SK-N-SH treated with all-trans-retinoic acid at 6 μM for 48 hours (cell line): ENCODE measurements at regions not wholly inside any gene's neighbourhood (a gene's known extent, or its start where the extent isn't known, plus 50 kb on each side); places are given as distances from the start of the nearest gene placed in this dataset.
A peak's percentile ranks its signal among the peaks of the same experiment; 100 is the strongest.

ENCODE experiments used
- ATAC-seq: fragments of 200-7000 bp; cut with Tn5 transposase; 3 replicates; pipeline ENCODE4 v1.9.1; 2020; ENCODE audit warnings: mild to moderate bottlenecking, moderate library complexity
- ARNTL ChIP-seq: fragments of 450-650 bp; formaldehyde crosslinking; IDR thresholded peaks from 2 replicates; pipeline ENCODE4 v1.5.0; 2020; ENCODE audit warnings: low read depth, mild to moderate bottlenecking, moderate library complexity, borderline replicate concordance
- BACH2 ChIP-seq: fragments of 250-450 bp; sonication (Bioruptor Pico); IDR thresholded peaks from 2 replicates; pipeline ENCODE4 v1.9.0; 2021; ENCODE audit warnings: mild to moderate bottlenecking, borderline replicate concordance
- CSDC2 ChIP-seq: fragments of 250-450 bp; sonication (Bioruptor Pico); IDR thresholded peaks from 2 replicates; pipeline ENCODE4 v1.5.0; 2020; ENCODE audit warnings: mild to moderate bottlenecking, moderate library complexity
- GLIS3 ChIP-seq: fragments of 250-450 bp; sonication (Bioruptor Pico); IDR thresholded peaks from 2 replicates; pipeline ENCODE4 v1.5.0; 2020; ENCODE audit warnings: mild to moderate bottlenecking, moderate library complexity
- ISL1 ChIP-seq: fragments of 250-450 bp; sonication (Bioruptor Pico); IDR thresholded peaks from 2 replicates; pipeline ENCODE4 v2.1.2; 2022; ENCODE audit warnings: mild to moderate bottlenecking, moderate library complexity
- OSR1 ChIP-seq: fragments of 250-450 bp; sonication (Bioruptor Pico); IDR thresholded peaks from 2 replicates; pipeline ENCODE4 v1.8.0; 2022; ENCODE audit warnings: moderate library complexity, mild to moderate bottlenecking, inconsistent platforms
- PPARA ChIP-seq: fragments of 250-450 bp; sonication (Bioruptor Pico); IDR thresholded peaks from 2 replicates; pipeline ENCODE4 v1.5.0; 2020; ENCODE audit warnings: mild to moderate bottlenecking, borderline replicate concordance
- RARB ChIP-seq: fragments of 250-450 bp; sonication (Bioruptor Pico); IDR thresholded peaks from 2 replicates; pipeline ENCODE4 v1.8.0; 2021; ENCODE audit warnings: mild to moderate bottlenecking, moderate library complexity
- TCF4 ChIP-seq: fragments of 250-450 bp; sonication (Bioruptor Pico); IDR thresholded peaks from 2 replicates; pipeline ENCODE4 v1.8.0; 2021; ENCODE audit warnings: mild to moderate bottlenecking, moderate library complexity, borderline replicate concordance
- TOX ChIP-seq: fragments of 250-450 bp; sonication (Bioruptor Pico); IDR thresholded peaks from 2 replicates; pipeline ENCODE4 v1.8.0; 2021; ENCODE audit warnings: mild to moderate bottlenecking, moderate library complexity, borderline replicate concordance
- ZC3H10 ChIP-seq: fragments of 250-450 bp; sonication (Bioruptor Pico); IDR thresholded peaks from 2 replicates; pipeline ENCODE4 v1.5.1; 2021; ENCODE audit warnings: mild to moderate bottlenecking, moderate library complexity
- ZFP3 ChIP-seq: fragments of 250-450 bp; sonication (Bioruptor Pico); IDR thresholded peaks from 2 replicates; pipeline ENCODE4 v1.5.0; 2020; ENCODE audit warnings: mild to moderate bottlenecking, moderate library complexity
- ZFP30 ChIP-seq: fragments of 450-650 bp; formaldehyde crosslinking; IDR thresholded peaks from 2 replicates; pipeline ENCODE4 v1.5.0; 2022; ENCODE audit warnings: mild to moderate bottlenecking, moderate library complexity
- ZNF565 ChIP-seq: fragments of 450-650 bp; formaldehyde crosslinking; conservative IDR thresholded peaks from 2 replicates; pipeline ENCODE4 v1.5.0; 2020; ENCODE audit warnings: low read depth, mild to moderate bottlenecking, moderate library complexity
- ZNF70 ChIP-seq: fragments of 450-650 bp; formaldehyde crosslinking; IDR thresholded peaks from 2 replicates; pipeline ENCODE4 v1.5.0; 2020; ENCODE audit warnings: mild to moderate bottlenecking, moderate library complexity
- ZNF8 ChIP-seq: fragments of 450-650 bp; formaldehyde crosslinking; IDR thresholded peaks from 2 replicates; pipeline ENCODE4 v1.5.0; 2020; ENCODE audit warnings: mild to moderate bottlenecking, moderate library complexity
- TF ChIP-seq, protein P1 (sequence below): fragments of 250-450 bp; sonication (Bioruptor Pico); IDR thresholded peaks from 2 replicates; pipeline ENCODE4 v1.8.0; 2021; ENCODE audit warnings: low read depth, mild to moderate bottlenecking, moderate library complexity, borderline replicate concordance
- TF ChIP-seq, protein P2 (sequence below): fragments of 250-450 bp; sonication (Bioruptor Pico); IDR thresholded peaks from 2 replicates; pipeline ENCODE4 v1.5.1; 2021; ENCODE audit warnings: mild to moderate bottlenecking, moderate library complexity
- TF ChIP-seq, protein P3 (sequence below): fragments of 250-450 bp; sonication (Bioruptor Pico); IDR thresholded peaks from 2 replicates; pipeline ENCODE4 v1.8.0; 2020; ENCODE audit warnings: mild to moderate bottlenecking, moderate library complexity, borderline replicate concordance
- TF ChIP-seq, protein P4 (sequence below): fragments of 250-450 bp; sonication (Bioruptor Pico); IDR thresholded peaks from 2 replicates; pipeline ENCODE4 v1.5.0; 2020; ENCODE audit warnings: mild to moderate bottlenecking, moderate library complexity
- TF ChIP-seq, protein P5 (sequence below): fragments of 250-450 bp; sonication (Bioruptor Pico); IDR thresholded peaks from 2 replicates; pipeline ENCODE4 v1.5.1; 2020; ENCODE audit warnings: low read depth, mild to moderate bottlenecking, moderate library complexity

DNA sequence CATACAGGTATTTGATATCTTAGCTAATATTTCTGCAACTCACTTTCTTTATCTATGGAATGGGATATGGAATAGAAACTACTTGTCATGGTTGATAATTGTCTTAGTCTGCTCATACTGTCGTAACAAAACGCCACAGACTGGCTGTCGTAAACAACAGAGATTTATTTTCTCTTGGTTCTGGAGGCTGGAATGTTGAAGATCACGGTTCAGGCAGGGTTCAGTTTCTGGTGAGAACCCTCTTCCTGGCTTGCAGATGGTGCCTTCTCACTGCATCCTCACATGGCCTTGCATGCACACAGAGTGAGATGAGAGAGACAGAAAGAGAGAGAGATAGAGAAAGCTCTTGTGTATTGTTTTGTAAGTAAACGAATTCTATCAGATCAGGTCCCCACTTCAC, 332.7 kb upstream of the MAGI2 start (continued):
- TF ChIP-seq GLIS3 (CRISPR knock-in tag) (no peak), BACH2 (CRISPR knock-in tag) (no peak), ZNF565 (no peak), CSDC2 (CRISPR knock-in tag) (no peak)
- TF ChIP-seq, protein P1, sequence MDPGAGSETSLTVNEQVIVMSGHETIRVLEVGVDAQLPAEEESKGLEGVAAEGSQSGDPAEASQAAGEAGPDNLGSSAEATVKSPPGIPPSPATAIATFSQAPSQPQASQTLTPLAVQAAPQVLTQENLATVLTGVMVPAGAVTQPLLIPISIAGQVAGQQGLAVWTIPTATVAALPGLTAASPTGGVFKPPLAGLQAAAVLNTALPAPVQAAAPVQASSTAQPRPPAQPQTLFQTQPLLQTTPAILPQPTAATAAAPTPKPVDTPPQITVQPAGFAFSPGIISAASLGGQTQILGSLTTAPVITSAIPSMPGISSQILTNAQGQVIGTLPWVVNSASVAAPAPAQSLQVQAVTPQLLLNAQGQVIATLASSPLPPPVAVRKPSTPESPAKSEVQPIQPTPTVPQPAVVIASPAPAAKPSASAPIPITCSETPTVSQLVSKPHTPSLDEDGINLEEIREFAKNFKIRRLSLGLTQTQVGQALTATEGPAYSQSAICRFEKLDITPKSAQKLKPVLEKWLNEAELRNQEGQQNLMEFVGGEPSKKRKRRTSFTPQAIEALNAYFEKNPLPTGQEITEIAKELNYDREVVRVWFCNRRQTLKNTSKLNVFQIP (CRISPR knock-in tag): no peak
- TF ChIP-seq, protein P2, sequence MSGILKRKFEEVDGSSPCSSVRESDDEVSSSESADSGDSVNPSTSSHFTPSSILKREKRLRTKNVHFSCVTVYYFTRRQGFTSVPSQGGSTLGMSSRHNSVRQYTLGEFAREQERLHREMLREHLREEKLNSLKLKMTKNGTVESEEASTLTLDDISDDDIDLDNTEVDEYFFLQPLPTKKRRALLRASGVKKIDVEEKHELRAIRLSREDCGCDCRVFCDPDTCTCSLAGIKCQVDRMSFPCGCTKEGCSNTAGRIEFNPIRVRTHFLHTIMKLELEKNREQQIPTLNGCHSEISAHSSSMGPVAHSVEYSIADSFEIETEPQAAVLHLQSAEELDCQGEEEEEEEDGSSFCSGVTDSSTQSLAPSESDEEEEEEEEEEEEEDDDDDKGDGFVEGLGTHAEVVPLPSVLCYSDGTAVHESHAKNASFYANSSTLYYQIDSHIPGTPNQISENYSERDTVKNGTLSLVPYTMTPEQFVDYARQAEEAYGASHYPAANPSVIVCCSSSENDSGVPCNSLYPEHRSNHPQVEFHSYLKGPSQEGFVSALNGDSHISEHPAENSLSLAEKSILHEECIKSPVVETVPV: no peak

DNA sequence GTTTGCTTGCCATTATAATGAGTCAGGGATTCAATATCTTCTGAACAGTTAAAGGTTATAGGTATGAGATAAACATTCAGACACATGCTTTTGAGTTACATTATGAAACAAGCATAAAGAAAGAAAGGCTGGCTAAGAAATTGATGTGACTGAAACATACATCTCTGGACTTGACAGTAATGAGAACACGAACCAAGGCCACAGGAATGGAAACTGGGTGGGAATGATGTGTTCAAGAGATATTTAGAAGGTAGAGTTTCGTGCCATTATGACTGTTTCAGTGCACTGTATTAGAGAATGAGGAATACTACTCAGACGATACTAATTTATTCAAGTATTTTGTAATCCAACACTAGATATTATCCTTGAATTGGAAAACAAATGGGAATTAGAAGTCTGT, 332.1 kb upstream of the MAGI2 start:
- TF ChIP-seq, protein P3, sequence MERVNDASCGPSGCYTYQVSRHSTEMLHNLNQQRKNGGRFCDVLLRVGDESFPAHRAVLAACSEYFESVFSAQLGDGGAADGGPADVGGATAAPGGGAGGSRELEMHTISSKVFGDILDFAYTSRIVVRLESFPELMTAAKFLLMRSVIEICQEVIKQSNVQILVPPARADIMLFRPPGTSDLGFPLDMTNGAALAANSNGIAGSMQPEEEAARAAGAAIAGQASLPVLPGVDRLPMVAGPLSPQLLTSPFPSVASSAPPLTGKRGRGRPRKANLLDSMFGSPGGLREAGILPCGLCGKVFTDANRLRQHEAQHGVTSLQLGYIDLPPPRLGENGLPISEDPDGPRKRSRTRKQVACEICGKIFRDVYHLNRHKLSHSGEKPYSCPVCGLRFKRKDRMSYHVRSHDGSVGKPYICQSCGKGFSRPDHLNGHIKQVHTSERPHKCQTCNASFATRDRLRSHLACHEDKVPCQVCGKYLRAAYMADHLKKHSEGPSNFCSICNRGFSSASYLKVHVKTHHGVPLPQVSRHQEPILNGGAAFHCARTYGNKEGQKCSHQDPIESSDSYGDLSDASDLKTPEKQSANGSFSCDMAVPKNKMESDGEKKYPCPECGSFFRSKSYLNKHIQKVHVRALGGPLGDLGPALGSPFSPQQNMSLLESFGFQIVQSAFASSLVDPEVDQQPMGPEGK (CRISPR knock-in tag): no peak
- TF ChIP-seq ARNTL: no peak
- TF ChIP-seq ZC3H10 (CRISPR knock-in tag): no peak
- TF ChIP-seq RARB (CRISPR knock-in tag): no peak
- TF ChIP-seq, protein P2: no peak
- no peak for TF ChIP-seq ZFP30 (CRISPR knock-in tag)
- TF ChIP-seq TCF4 (CRISPR knock-in tag): no peak
- TF ChIP-seq, protein P4, sequence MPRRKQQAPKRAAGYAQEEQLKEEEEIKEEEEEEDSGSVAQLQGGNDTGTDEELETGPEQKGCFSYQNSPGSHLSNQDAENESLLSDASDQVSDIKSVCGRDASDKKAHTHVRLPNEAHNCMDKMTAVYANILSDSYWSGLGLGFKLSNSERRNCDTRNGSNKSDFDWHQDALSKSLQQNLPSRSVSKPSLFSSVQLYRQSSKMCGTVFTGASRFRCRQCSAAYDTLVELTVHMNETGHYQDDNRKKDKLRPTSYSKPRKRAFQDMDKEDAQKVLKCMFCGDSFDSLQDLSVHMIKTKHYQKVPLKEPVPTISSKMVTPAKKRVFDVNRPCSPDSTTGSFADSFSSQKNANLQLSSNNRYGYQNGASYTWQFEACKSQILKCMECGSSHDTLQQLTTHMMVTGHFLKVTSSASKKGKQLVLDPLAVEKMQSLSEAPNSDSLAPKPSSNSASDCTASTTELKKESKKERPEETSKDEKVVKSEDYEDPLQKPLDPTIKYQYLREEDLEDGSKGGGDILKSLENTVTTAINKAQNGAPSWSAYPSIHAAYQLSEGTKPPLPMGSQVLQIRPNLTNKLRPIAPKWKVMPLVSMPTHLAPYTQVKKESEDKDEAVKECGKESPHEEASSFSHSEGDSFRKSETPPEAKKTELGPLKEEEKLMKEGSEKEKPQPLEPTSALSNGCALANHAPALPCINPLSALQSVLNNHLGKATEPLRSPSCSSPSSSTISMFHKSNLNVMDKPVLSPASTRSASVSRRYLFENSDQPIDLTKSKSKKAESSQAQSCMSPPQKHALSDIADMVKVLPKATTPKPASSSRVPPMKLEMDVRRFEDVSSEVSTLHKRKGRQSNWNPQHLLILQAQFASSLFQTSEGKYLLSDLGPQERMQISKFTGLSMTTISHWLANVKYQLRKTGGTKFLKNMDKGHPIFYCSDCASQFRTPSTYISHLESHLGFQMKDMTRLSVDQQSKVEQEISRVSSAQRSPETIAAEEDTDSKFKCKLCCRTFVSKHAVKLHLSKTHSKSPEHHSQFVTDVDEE: no peak
- no peak for TF ChIP-seq ZNF8 (CRISPR knock-in tag)
- TF ChIP-seq ZNF70 (CRISPR knock-in tag): no peak
- no peak for TF ChIP-seq ISL1 (CRISPR knock-in tag)
- TF ChIP-seq, protein P5, sequence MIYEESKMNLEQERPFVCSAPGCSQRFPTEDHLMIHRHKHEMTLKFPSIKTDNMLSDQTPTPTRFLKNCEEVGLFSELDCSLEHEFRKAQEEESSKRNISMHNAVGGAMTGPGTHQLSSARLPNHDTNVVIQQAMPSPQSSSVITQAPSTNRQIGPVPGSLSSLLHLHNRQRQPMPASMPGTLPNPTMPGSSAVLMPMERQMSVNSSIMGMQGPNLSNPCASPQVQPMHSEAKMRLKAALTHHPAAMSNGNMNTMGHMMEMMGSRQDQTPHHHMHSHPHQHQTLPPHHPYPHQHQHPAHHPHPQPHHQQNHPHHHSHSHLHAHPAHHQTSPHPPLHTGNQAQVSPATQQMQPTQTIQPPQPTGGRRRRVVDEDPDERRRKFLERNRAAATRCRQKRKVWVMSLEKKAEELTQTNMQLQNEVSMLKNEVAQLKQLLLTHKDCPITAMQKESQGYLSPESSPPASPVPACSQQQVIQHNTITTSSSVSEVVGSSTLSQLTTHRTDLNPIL: no peak
- TF ChIP-seq PPARA: no peak
- no peak for TF ChIP-seq BACH2 (CRISPR knock-in tag)
- TF ChIP-seq OSR1 (CRISPR knock-in tag): no peak
- TF ChIP-seq CSDC2 (CRISPR knock-in tag): no peak
- no peak for TF ChIP-seq GLIS3 (CRISPR knock-in tag)
- no peak for TF ChIP-seq ZFP3 (CRISPR knock-in tag)
- no peak for TF ChIP-seq TOX
- no peak for ATAC-seq

DNA sequence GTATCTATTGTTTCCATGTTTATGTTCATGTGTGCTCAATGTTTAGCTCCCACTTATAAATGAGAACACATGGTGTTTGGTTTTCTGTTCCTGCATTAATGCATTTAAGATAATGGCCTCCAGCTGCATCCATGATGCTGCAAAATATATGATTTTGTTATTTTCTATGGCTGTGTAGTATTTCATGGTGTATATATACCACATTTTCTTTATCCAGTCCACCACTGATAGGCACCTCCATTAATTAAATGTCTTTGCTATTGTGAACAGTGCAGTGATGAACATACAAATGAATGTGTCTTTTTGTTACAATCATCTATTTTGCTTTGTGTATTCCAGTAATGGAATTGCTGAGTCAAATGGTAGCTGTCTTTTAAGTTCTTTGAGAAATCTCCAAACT, 329.4 kb upstream of the MAGI2 start:
- ATAC-seq: no peak
- TF ChIP-seq ZNF8 (CRISPR knock-in tag) (peak; percentile 75), RARB (CRISPR knock-in tag) (no peak), ZNF70 (CRISPR knock-in tag) (peak; percentile 52)
- TF ChIP-seq, protein P1 (CRISPR knock-in tag): no peak
